Gastrocnemius medialis (tissue), 4 donors: ENCODE measurements at regions not wholly inside any gene's neighbourhood (a gene's known extent, or its start where the extent isn't known, plus 50 kb on each side); places are given as distances from the start of the nearest gene placed in this dataset.

Experiments used
- ATAC-seq, 2 donors: fragments of 150-250 bp; one replicate each; pipeline ENCODE4 v1.9.1; 2016
- DNase-seq, 2 donors: peaks; one replicate each; pipeline ENCODE4 v3.0.0-alpha.2; 2019
- H3K27ac ChIP-seq, 4 donors: fragments of 200-600 bp; sonication (generic); 1 replicate in 1 of 4; 2 replicates in 3 of 4; pipeline ENCODE4 v1.5.1; 2016 to 2018; ENCODE audit warnings: mild to moderate bottlenecking in 2 of 4, moderate library complexity in 1 of 4
- H3K27me3 ChIP-seq, 3 donors: fragments of 200-600 bp; sonication (generic) in 2 of 3; 1 replicate in 1 of 3; 2 replicates in 2 of 3; pipeline versions ENCODE4 v1.5.1 to v1.6.0; 2016 to 2019; ENCODE audit warnings: mild to moderate bottlenecking in 1 of 3, moderate library complexity in 1 of 3
- H3K36me3 ChIP-seq, 2 donors: fragments of 200-600 bp; sonication (generic) in 1 of 2; one replicate each; pipeline ENCODE4 v1.5.1; 2017 to 2018
- H3K4me1 ChIP-seq, 2 donors: fragments of 200-600 bp; sonication (generic) in 1 of 2; one replicate each; pipeline ENCODE4 v1.5.1; 2016 to 2017; ENCODE audit warnings: mild to moderate bottlenecking in 2 of 2
- H3K4me3 ChIP-seq, 4 donors: fragments of 200-600 bp; sonication (generic) in 3 of 4; 1 replicate in 1 of 4; 2 replicates in 3 of 4; pipeline ENCODE4 v1.5.1; 2016 to 2019; ENCODE audit warnings: mild to moderate bottlenecking in 2 of 4
- H3K9me3 ChIP-seq, 3 donors: fragments of 200-600 bp; sonication (generic) in 2 of 3; 1 replicate in 1 of 3; 2 replicates in 2 of 3; pipeline ENCODE4 v1.5.1; 2016 to 2019
- CTCF ChIP-seq, 5 experiments: fragments of 450-650 bp in 3 of 5; fragments of 200-600 bp in 2 of 5; sonication (generic) in 2 of 5; IDR thresholded peaks in 4 of 5; conservative IDR thresholded peaks in 1 of 5; 1 replicate in 4 of 5; 2 replicates in 1 of 5; pipeline ENCODE4 v1.5.1; 2016 to 2019; ENCODE audit warnings: antibody characterized with exemption in 5 of 5, mild to moderate bottlenecking in 3 of 5, moderate library complexity in 3 of 5
- POLR2A ChIP-seq, 2 donors: fragments of 450-650 bp; IDR thresholded peaks; one replicate each; pipeline ENCODE4 v1.6.1; 2017; ENCODE audit warnings: antibody characterized with exemption in 2 of 2, mild to moderate bottlenecking in 2 of 2, moderate library complexity in 2 of 2
- in situ Hi-C, 4 donors: fragments of 200-750 bp; cut with MboI; loops; one replicate each; pipeline versions ENCODE4 v1.15.0 to v1.8.0; 2017; ENCODE audit warnings: low sequenced_read_pairs in 4 of 4
- intact Hi-C: fragments of 100-400 bp; cut with DNase I; formaldehyde crosslinking; loops from one replicate; pipeline ENCODE4 v1.15.1; 2023; ENCODE audit warnings: low total_unique reads

GRCh38 chr4:99720206-99720605 is 62.6 kb upstream of the C4orf54 start:
- Histone ChIP-seq H3K27ac (peak overlapping the region; percentile 89 to 95 (median 91)), H3K27me3 (no peaks in the 10 kb centered on the region), H3K4me1 (peaks cover 38 to 48% of the 10 kb centered on the region in 2 donors), H3K4me3 (no peak overlapping the region), H3K36me3 (no peaks in the 10 kb centered on the region), H3K9me3 (no peaks in the 10 kb centered on the region)
- in situ Hi-C loops (no loop called here), intact Hi-C loops (loop anchor here (5.0 kb wide), 2 partner anchors 82 to 88 kb away; no protein-coding TSS in a partner anchor)
- DNase-seq: no peak
- TF ChIP-seq CTCF (IDR thresholded peaks at IDR 0.05 in 4 of 5, conservative IDR thresholded peaks at IDR 0.05 in 1 of 5): no peak
- TF ChIP-seq POLR2A (IDR thresholded peaks at IDR 0.05): no peak
- no peak for ATAC-seq

DNA sequence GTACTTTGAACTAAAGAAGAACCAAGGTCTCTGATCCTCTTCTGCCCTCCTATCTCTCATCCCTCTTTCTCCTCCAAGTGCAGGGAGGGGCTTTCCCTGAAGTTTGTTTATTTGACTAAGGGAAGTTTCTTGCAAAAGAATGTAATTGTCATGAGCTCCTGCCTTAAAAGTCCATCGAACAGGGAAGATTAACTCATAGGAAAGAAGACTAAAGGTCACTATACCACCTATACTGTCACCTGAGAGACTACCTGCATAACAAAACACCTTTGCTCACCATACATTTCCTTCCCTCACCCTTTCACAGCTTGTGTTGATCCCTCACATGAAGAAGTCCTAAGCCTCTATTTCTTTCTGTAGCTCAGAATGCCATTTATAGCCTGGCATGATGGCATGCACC is 59.4 kb upstream of the C4orf54 start:
- intact Hi-C loops: no loop called here
- in situ Hi-C loops: no loop called here
- Histone ChIP-seq H3K9me3 (no peaks in the 10 kb centered on the region), H3K4me3 (no peak overlapping the region), H3K27me3 (no peaks in the 10 kb centered on the region), H3K27ac (no peak overlapping the region), H3K4me1 (peaks cover 15 to 25% of the 10 kb centered on the region in 2 donors), H3K36me3 (no peaks in the 10 kb centered on the region)
- TF ChIP-seq POLR2A (IDR thresholded peaks at IDR 0.05) (no peak), CTCF (IDR thresholded peaks at IDR 0.05 in 4 of 5, conservative IDR thresholded peaks at IDR 0.05 in 1 of 5) (no peak)
- ATAC-seq (no peak), DNase-seq (no peak)

DNA sequence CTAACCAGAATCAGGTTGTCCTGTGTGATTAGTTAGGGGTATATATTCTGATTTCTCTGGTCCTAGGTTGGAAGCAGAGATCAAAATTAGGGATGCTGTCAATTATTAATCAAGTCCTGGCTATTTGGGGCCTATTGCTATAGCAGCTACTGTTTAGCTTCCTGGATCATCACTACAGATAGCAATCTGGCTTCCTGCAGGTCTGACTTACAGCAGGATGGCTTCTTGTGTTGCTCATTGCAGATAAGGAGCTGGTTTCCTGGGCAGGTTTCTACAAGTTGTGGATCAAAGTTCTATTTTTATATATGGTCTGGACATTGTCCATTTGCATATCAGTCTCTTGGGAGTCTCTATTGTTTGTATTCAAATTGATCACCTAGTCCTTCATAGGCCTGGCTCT is 57.7 kb upstream of the C4orf54 start:
- DNase-seq (no peak), ATAC-seq (no peak)
- in situ Hi-C loops: no loop called here
- Histone ChIP-seq H3K27me3 (no peaks in the 10 kb centered on the region), H3K36me3 (no peaks in the 10 kb centered on the region), H3K4me3 (no peak overlapping the region), H3K27ac (no peak overlapping the region), H3K4me1 (peaks cover 11 to 22% of the 10 kb centered on the region in 2 donors), H3K9me3 (no peaks in the 10 kb centered on the region)
- intact Hi-C loops: no loop called here
- TF ChIP-seq CTCF (IDR thresholded peaks at IDR 0.05 in 4 of 5, conservative IDR thresholded peaks at IDR 0.05 in 1 of 5) (no peak), POLR2A (IDR thresholded peaks at IDR 0.05) (no peak)

DNA sequence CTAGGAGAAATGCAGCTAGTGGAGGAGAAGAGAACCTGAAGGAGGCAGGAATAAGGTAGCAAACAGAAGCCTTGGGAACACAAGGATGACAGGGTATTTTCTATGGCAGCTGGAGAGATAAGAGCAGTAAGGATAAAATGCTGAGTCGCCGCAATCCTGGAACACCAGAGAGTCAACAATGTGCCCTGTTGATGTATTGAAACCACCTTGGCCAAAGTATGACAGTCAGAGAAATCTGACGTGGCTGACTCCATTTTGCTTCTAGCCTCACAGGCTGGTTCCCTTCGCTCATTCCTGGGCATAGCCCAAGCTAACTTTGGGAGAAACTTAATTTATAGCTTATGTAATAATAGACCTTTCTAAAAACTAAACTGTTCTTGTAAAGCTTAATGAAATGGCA is 56.6 kb upstream of the C4orf54 start:
- Histone ChIP-seq H3K9me3 (no peaks in the 10 kb centered on the region), H3K36me3 (no peaks in the 10 kb centered on the region), H3K27me3 (no peaks in the 10 kb centered on the region), H3K4me3 (no peak overlapping the region), H3K4me1 (peaks cover 0 to 18% of the 10 kb centered on the region in 2 donors), H3K27ac (no peak overlapping the region)
- in situ Hi-C loops (no loop called here), intact Hi-C loops (no loop called here)
- DNase-seq (no peak), ATAC-seq (no peak)
- TF ChIP-seq POLR2A (IDR thresholded peaks at IDR 0.05): no peak
- TF ChIP-seq CTCF (IDR thresholded peaks at IDR 0.05 in 4 of 5, conservative IDR thresholded peaks at IDR 0.05 in 1 of 5): no peak

GRCh38 chr4:99712530-99712929 is 54.9 kb upstream of the C4orf54 start:
- H3K4me1 ChIP-seq: peaks cover 0 to 18% of the 10 kb centered on the region in 2 donors
- no peaks in the 10 kb centered on the region for H3K27me3 ChIP-seq
- DNase-seq (no peak), ATAC-seq (no peak)
- H3K36me3 ChIP-seq: no peaks in the 10 kb centered on the region
- no peak overlapping the region for H3K27ac ChIP-seq
- in situ Hi-C loops (no loop called here), intact Hi-C loops (no loop called here)
- TF ChIP-seq CTCF (IDR thresholded peaks at IDR 0.05 in 4 of 5, conservative IDR thresholded peaks at IDR 0.05 in 1 of 5) (no peak), POLR2A (IDR thresholded peaks at IDR 0.05) (no peak)
- H3K4me3 ChIP-seq: no peak overlapping the region
- H3K9me3 ChIP-seq: no peaks in the 10 kb centered on the region
